HUES6 (cell line): ENCODE measurements at regions not wholly inside any gene's neighbourhood (a gene's known extent, or its start where the extent isn't known, plus 50 kb on each side); places are given as distances from the start of the nearest gene placed in this dataset.

Experiments
- H3K27ac ChIP-seq: 2 replicates; pipeline ENCODE4 v1.7.0; 2013; ENCODE audit warnings: low read depth, mild to moderate bottlenecking, low read length, inconsistent platforms
- H3K27me3 ChIP-seq: 2 replicates; pipeline ENCODE4 v1.6.1; 2013; ENCODE audit warnings: low read length; ENCODE audit not compliant: control insufficient read depth, insufficient read depth
- H3K36me3 ChIP-seq: 2 replicates; pipeline ENCODE4 v1.6.1; 2013; ENCODE audit warnings: low read length; ENCODE audit not compliant: control insufficient read depth, insufficient read depth
- H3K4me1 ChIP-seq: 2 replicates; pipeline ENCODE4 v1.6.1; 2013; ENCODE audit warnings: low read length; ENCODE audit not compliant: control insufficient read depth, insufficient read depth
- H3K4me3 ChIP-seq: 2 replicates; pipeline ENCODE4 v1.5.1; 2013; ENCODE audit warnings: low read depth, low read length
- H3K9ac ChIP-seq: one replicate; pipeline ENCODE4 v1.6.1; 2013; ENCODE audit warnings: mild to moderate bottlenecking, low read length
- H3K9me3 ChIP-seq: 2 replicates; pipeline ENCODE4 v1.6.1; 2013; ENCODE audit warnings: low read depth, low read length; ENCODE audit not compliant: control insufficient read depth, insufficient read depth

- 0 out of 2 replicates have a peak, but pooled peaks cover 3% of the 10 kb centered on the region for H3K4me1 ChIP-seq
- H3K9ac ChIP-seq: no peak overlapping the region
- H3K27ac ChIP-seq: no peak overlapping the region
- H3K9me3 ChIP-seq: no peaks in the 10 kb centered on the region
- no peaks in the 10 kb centered on the region for H3K36me3 ChIP-seq
- no peaks in the 10 kb centered on the region for H3K27me3 ChIP-seq
- no peak overlapping the region for H3K4me3 ChIP-seq
Observed at GRCh38 chr5:173793648-173794548, 94.3 kb upstream of the CPEB4 start.

DNA sequence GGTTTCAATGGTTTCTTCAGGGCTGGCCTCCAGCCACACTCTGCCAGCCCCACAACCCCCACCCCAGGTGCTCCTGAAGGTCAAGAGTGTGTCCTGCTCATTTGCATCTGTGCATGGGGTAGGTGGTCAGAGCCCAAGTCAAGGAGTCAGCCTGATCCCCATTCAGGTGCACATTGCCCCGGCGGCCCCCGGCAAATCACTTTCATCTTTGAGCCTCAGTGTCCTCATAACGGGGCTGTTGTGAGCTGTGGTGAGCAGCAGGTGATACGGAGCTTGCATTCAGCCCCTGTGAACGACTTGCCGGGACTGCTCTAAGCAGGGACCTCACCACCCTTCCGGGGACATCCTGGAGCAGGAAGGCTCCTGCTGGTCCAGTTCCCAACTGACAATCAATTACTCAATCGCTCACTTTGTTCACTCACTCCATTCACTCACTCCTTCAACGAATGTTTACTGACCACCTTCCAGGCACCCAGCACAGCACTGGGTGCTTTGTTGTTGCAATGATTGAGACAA is 93.2 kb upstream of the CPEB4 start:
- H3K9ac ChIP-seq: no peak overlapping the region
- no peak overlapping the region for H3K4me3 ChIP-seq
- H3K9me3 ChIP-seq: no peaks in the 10 kb centered on the region
- no peaks in the 10 kb centered on the region for H3K36me3 ChIP-seq
- H3K27ac ChIP-seq: no peak overlapping the region
- H3K4me1 ChIP-seq: 0 out of 2 replicates have a peak, but pooled peaks cover 3% of the 10 kb centered on the region
- H3K27me3 ChIP-seq: no peaks in the 10 kb centered on the region

DNA sequence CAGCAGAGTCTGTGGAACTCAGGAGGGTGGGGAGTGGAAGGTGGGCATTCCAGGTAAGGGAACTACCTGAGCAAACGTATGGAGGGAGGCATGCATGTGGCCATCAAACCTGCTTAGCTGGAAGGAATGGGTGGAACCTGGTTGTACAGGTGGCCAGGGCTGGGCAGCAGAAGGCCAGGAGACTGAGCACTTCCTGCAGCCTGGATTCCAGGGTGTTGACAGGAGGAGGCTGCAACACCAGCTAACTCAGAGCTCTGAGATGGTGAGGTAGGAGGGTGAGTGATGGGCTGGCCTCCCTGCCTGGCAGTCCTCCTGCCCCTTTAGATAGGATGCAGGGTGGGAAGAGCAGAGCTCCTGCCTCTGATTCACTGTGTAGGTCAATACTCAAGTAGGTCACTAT is 92.5 kb upstream of the CPEB4 start:
- H3K27me3 ChIP-seq: no peaks in the 10 kb centered on the region
- no peak overlapping the region for H3K4me3 ChIP-seq
- H3K36me3 ChIP-seq: no peaks in the 10 kb centered on the region
- no peak overlapping the region for H3K27ac ChIP-seq
- no peaks in the 10 kb centered on the region for H3K9me3 ChIP-seq
- H3K4me1 ChIP-seq: peaks cover 3% of the 10 kb centered on the region; the same call in 1 of the 2 replicates
- H3K9ac ChIP-seq: no peak overlapping the region

DNA sequence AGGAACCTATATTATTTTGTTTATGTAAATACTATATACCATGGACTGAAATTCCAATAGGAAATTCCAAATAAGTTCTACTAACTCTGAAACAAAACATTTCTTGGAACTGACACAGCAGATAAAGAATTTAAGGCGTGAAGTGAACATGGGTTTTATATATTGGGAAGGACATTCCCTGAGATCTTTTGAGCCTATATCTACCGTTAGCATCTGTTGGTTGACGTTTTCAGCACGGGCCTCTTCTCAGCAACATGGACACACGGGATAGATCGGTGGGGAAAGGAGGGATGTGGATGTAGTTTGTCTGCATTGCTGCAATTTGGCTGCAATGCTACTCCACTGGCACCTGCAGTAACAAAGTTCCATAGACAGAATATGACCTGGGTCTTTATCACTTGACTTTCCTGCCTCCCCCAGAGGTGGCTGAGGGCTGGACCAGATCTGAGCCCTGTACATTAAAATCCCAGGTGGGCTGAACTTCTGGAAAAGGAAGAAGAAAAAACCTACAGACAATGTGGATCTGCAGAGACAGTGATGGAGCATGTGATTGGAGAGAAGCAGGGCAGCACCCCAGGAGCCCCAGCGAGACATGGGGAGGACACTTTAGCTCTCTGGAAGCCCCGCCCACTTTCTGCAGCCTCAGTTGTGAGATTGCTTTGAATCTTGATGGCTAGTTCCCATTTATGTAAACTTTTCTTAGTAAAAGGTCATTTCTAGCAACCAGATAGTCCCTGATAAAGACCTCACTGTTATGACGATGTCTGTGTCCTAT is 91.2 kb upstream of the CPEB4 start:
- Histone ChIP-seq H3K27me3 (no peaks in the 10 kb centered on the region), H3K4me1 (peaks cover 3% of the 10 kb centered on the region; the same call in 1 of the 2 replicates), H3K9ac (no peak overlapping the region), H3K36me3 (no peaks in the 10 kb centered on the region), H3K9me3 (no peaks in the 10 kb centered on the region), H3K27ac (no peak overlapping the region), H3K4me3 (no peak overlapping the region)

DNA sequence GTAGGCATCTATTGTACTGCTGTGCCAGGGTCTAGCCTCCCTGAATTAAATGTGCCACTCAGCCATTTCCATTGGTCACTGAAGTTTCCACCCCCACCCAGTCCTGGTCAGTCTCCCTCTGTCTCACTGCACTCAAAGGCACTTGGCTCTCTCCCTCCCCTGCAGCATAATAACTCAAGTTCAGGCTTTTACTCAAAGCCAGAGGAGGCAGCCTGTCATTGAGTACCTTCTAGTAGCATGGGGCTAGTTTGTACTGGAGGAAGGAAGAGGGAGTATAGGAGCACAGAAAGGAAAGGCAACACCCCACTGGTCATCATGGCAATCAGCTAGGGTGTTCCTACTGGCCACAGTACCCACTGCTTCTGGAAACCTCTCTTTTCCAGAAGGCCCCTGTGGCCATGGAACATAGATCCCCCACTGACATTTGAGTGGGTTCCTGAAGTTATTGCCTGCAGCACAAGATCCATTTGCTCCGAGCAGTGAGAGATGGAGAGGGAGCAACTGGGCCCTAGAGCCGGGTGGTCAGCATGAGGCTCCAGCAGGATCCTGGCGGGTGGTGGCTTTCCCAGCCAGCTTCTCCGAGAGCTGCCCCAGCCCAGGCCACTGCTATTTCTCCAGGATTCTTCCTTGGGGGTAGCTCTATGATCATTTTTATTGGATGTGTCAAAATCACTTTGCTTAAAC is 89.9 kb upstream of the CPEB4 start:
- H3K27ac ChIP-seq: no peak overlapping the region
- no peak overlapping the region for H3K4me3 ChIP-seq
- no peak overlapping the region for H3K9ac ChIP-seq
- H3K4me1 ChIP-seq: peaks cover 3% of the 10 kb centered on the region; the same call in 1 of the 2 replicates
- no peaks in the 10 kb centered on the region for H3K9me3 ChIP-seq
- H3K27me3 ChIP-seq: no peaks in the 10 kb centered on the region
- H3K36me3 ChIP-seq: no peaks in the 10 kb centered on the region

DNA sequence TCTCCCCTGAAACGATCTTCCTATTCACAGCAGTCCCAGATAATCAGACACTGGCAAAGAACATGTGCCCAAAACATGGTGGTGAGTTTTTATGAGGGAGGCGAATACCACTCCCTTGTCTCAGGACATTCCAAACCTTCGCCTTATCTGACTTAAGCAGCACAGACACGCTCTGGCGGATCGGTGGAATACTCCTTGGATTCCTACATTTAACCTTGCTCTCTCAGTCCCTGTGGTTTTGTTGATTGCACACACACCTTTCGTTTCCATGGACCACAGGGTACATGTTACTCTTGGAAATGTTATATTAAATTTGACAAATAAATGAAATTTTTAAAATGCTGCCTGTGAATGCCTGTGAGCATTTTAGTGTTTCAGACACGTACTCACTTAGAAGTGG is 87.8 kb upstream of the CPEB4 start:
- no peaks in the 10 kb centered on the region for H3K36me3 ChIP-seq
- H3K9ac ChIP-seq: no peak overlapping the region
- H3K4me3 ChIP-seq: no peak overlapping the region
- no peak overlapping the region for H3K27ac ChIP-seq
- H3K9me3 ChIP-seq: peaks cover 8% of the 10 kb centered on the region
- H3K27me3 ChIP-seq: no peaks in the 10 kb centered on the region
- H3K4me1 ChIP-seq: no peaks in the 10 kb centered on the region; the same call in 1 of the 2 replicates

DNA sequence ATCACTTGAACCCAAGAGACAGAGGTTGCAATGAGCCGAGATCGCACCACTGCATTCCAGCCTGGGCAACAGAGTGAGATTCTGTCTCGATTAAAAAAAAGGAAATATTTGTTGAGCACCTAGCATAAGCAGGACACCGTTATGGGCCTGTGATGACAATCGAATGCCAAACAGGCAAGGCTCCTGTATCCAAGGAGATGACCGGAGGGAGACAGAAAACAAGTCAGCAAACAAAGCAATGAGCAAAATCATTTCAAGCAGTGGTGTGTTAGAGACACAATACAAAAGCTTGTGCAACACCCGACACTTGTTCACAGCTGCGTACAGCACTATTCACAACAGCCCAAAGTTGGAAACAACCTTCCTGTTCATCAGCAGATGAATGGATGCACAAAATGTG is 87.1 kb upstream of the CPEB4 start:
- Histone ChIP-seq H3K4me3 (no peak overlapping the region), H3K9ac (no peak overlapping the region), H3K27ac (no peak overlapping the region), H3K27me3 (no peaks in the 10 kb centered on the region), H3K4me1 (no peaks in the 10 kb centered on the region; the same call in 1 of the 2 replicates), H3K36me3 (no peaks in the 10 kb centered on the region), H3K9me3 (peaks cover 10% of the 10 kb centered on the region)

- Histone ChIP-seq H3K36me3 (no peaks in the 10 kb centered on the region), H3K4me3 (no peak overlapping the region), H3K9ac (no peak overlapping the region), H3K27ac (no peak overlapping the region), H3K27me3 (no peaks in the 10 kb centered on the region), H3K9me3 (peaks cover 10% of the 10 kb centered on the region), H3K4me1 (no peaks in the 10 kb centered on the region; the same call in 1 of the 2 replicates)
Observed at GRCh38 chr5:173802670-173803165, 85.4 kb upstream of the CPEB4 start.

DNA sequence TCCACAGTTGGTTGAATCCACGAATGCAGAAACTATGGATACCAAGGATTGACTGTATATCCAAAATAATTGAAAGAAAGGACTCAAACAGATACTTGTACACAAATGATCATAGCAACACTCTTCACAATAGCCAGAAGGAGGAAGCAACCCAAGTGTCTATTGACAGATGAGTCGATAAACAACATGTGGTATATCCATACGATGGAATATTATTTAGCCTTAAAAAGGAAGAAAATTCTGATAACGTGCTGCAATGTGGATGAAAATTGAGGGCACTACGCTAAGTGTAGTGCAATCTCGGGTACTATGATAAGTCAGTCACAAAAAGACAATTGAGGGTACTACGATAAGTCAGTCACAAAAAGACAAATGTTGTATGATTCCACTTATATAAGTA is 83.6 kb upstream of the CPEB4 start:
- Histone ChIP-seq H3K36me3 (no peaks in the 10 kb centered on the region), H3K27me3 (no peaks in the 10 kb centered on the region), H3K9me3 (peaks cover 10% of the 10 kb centered on the region), H3K4me3 (no peak overlapping the region), H3K27ac (no peak overlapping the region), H3K9ac (no peak overlapping the region), H3K4me1 (no peaks in the 10 kb centered on the region; the same call in 1 of the 2 replicates)

- no peak overlapping the region for H3K9ac ChIP-seq
- H3K27ac ChIP-seq: no peak overlapping the region
- no peaks in the 10 kb centered on the region for H3K4me1 ChIP-seq
- H3K36me3 ChIP-seq: no peaks in the 10 kb centered on the region
- H3K27me3 ChIP-seq: no peaks in the 10 kb centered on the region
- peaks cover 16% of the 10 kb centered on the region for H3K9me3 ChIP-seq
- no peak overlapping the region for H3K4me3 ChIP-seq
Observed at GRCh38 chr5:173806270-173807035, 81.7 kb upstream of the CPEB4 start.
